ENCODE measurements at regions not wholly inside any gene's neighbourhood (a gene's known extent, or its start where the extent isn't known, plus 50 kb on each side); places are given as distances from the start of the nearest gene placed in this dataset.
"Not testable (repeated sequence)": the region's sequence is repeated elsewhere in the genome, so short reads cannot be mapped to it uniquely, and the experiment has no call there.

DNA sequence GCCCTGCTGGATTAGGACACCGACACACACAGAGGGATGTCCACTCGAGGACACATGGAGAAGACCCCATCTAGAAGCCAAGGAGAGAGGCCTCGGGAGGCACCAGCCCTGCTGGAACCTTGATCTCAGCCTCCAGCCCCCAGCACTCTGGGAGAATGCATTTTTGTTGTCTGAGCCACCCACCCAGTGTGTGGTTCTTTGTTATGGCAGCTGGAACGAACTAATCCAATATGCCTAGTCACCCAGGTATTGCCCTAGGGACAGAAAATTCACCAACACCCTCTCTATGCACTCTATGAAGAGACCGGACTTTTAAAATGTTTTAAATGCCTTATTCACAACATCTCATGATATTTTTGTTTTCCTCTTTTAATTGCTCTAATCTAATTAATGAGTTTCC lies 117.4 kb downstream of the CRYAA start:
- no peak for DNase-seq

DNA sequence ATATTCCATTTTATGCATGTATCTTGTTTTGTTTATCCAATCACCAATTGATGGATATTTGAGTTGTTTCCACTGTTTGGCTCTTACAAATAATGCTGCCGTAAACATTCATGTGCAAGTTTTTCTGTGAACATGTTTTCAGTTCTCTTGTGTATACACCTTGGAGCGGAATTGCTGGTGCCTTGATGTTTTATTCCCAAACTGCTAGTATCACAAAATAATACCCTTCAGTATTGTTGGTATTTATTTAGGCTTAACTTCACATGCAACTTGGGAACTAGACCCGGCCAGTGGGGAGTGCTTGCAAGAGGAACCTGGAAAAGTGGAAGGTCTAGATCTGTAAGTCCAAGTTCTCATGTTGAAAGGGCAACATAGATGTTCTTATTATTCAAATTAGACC lies 115.9 kb downstream of the CRYAA start:
- DNase-seq: no peak

DNA sequence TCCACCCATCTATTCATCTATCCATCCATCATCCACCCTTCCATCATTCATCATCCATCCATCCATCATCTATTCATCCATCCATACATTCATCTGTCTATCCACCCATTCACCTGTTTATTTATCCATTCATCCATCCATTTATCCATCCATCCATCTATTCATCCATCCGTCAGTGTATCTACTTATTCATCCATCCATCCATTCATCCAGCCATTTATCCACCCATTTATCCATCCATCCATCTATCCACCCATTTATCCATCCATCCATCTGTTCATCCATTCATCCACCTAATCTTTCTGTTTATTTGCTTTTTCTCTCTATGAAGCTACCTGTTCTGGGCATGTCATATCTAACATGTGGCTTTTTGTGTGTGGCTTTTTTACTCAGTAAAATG lies 115.4 kb downstream of the CRYAA start:
- DNase-seq: no peak

DNA sequence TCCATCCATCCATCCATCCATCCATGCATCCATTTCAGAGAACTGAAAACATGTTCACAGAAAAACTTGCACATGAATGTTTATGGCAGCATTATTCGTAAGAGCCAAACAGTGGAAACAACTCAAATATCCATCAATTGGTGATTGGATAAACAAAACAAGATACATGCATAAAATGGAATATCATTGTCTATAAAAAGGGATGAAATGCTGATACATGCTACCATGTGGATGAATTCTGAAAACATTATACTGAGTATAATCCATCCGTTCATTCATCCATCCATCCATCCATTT lies 115.1 kb downstream of the CRYAA start:
- not testable (repeated sequence) for DNase-seq

DNA sequence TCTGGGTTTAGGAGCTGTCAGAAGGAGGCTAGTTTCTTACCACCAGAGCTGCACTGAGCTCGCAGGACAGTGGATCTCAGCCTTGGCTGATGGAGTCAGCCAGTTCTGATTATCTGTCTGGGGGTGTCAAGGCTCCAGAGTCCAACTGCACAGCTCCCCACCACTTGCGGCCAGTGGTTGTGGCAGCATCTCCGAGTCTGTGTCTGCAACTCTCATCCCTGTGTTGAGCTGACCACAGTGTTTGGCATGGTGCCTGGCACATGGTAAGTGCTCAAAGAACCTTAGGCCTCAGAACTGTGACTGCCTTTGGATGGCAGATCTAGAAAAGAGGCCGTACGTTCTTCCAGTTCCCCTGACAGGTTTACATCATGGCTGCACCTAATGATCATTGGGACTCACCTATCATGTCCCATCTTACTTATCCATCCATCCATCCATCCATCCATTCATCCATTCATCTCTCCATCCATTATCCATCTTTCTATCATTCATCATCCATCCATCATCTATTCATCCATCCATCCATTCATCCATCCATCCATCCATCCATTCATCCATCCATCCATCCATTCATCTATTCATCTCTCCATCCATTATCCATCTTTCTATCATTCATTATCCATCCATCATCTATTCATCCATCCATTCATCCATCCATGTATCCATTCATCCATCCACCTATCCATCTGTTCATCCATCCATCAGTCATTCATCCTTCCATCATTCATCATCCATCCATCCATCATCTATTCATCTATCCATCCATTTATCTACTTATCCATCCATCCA lies 114.5 kb downstream of the CRYAA start:
- no peak for DNase-seq

DNA sequence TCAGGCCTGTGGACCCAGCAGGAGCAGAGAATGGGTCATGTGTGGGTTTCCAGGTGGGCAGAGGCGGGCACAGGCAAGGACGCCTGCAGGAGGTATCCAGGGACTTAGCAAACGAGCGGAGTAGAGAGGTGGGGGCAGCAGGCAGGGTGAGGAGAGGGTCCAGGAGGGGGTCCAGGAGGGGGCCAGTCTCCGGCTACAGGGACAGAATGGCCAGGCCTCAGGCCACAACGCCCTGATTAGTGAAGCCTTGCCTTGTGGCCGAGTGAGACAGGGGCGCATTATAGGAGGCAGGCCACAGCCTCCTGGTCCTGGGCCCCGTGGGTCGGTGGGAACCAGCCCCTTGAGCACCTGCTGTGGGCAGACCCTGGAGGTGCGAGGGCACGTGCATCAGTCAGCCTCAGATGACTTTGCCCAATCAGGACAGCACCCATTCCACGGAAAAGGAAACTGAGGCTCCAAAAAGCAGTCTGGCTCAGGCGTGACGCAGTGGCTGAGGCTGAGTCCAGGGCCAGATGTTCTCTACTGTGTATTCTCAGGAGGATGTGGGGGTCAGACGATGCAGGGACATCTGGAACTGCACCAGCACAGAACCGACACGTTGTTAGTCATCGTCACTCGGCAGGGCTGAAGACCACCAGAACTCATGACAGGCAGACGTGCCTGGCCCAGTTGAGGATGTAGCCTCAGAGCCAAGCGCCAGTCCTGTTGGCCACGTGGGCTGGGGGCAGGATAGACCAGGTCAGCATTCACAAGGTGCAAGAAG lies 113.7 kb downstream of the CRYAA start:
- no peak for DNase-seq

DNA sequence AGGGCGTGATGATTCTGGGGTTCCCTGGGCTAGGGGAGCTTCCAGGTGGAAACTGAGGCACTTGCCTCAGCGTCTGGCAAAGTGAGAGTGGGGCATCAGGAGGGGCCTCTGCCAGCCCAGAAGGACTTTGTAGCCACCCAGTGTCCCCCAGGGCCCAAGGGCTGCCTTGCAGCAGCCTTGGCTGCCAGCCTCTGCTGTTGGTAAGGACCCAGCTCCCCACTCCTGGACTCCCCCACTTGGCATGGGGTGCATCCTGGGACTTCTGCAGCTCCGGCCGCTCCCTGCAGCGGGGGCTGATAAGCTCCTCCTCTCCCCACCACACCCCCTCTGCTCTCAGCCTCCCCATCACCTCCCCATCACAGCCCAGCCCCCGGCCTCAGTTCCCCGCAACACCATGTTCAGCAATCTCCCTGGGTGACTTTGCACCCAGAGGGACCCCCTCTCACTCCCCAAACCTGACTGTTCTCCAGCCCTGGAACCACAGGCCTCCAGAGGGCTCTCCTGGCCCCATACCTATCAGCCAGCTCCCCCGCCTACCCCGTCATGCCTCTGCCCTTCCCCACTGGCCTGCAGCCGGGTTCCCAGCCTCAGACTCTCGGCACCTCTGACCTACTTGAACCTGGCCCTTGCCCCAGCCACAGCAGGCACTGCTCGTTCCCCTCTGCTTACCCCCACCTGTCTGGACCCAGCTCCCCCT lies 113.0 kb downstream of the CRYAA start:
- DNase-seq: no peak

DNA sequence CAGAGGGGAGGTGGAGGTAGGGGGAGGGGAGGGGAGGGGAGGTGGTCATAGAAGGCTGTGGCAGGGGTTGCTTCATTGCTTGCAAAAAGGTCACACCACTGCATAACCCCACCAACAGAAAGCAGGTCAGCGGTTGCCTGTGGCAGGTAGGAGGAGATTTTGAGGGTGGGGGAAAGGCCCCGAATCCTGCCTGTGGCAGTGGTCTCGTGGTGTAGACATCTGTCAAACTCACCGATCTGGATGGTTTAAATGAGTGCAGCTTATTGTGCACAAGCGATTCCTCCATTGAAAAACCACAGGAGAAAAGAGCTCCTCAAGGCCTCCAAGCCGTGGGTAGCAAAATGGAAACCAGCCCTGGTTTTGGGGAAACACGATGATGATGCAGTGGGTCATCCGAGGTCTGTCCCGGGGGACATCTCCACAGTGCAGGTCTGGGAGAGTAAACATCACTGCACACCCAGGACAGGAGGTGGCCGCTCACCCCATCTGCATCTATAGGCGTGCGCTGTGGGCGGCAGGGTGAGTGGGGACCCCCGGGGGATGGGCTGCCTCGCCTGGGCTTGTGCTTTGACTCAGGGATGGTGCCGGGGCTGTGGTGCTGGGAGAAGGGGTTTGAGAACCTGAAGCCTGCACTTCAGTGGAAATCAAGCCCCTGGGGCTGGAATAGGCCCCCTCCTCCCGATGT lies 112.3 kb downstream of the CRYAA start:
- no peak for DNase-seq

DNA sequence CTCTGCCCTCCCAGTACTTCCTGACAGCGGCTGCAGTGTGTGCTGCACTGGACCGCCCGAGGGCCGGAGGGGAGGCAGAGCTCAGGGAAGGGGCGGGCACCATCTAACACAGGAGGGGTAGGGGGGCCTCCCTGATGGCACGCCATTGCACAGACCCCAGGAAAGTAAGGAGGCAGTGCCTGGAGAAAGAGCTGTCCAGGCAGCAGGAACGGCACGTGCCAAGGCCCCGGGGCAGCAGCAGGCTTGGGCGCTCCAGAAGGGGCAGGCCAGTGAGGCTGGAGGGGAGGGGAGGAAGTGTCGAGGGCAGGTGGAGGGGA lies 110.7 kb downstream of the CRYAA start:
- DNase-seq: no peak

DNA sequence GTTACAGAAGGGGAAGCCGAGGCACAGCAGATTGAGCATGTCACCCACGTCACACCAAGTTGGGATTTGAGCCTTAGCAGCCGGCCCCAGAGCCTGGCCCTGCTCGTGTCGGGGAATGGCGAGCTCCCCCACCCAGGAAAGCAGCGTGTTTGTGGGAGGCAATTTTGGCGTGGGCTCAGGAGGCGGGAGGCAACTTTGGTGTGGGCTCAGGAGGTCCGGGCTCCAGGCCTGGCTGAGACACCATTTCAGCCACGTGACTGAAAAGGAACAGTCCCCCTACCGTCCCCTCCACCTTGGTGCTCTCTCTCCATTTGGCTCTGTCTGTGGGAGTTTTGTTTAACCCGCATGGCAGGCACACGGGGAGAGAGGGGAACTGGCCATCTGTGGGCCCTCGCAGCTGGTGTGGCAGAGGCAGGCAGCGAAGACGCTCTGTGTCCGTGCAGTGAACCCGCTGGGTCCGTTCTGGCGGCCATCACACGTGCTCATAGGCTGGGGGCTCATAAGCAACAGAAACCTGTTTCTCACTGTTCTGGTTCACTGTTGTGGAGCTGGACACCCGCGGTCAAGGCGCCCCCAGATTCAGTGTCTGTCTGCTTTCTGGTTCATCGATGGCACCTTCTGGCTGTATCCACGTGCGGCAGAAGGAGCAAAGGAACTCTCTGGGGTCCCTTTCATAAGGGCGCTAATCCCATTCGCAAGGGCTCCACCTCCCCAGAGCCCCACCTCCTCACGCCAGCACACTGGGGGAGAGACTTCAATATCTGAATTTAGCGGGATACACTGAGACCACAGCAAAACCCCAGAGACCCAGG lies 110.2 kb downstream of the CRYAA start:
- no peak for DNase-seq

DNA sequence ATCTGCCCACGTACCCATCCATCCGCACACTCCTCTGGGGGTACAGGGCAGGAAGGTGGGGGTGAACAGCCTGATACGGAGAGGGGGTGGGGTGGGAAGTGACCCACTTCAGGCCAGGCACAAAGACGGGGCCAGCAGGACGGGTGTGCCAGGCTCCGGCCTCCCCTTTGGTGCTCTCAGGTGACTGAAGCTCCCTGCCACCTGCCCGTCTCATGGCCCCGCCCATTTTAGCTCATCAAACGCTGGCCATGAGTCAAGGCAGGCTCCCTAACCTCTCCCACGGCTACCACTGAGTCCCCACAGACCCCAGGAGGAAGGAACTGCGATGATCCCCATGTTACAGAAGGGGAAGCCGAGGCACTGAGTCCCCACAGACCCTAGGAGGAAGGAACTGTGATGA lies 109.6 kb downstream of the CRYAA start:
- no peak for DNase-seq

DNA sequence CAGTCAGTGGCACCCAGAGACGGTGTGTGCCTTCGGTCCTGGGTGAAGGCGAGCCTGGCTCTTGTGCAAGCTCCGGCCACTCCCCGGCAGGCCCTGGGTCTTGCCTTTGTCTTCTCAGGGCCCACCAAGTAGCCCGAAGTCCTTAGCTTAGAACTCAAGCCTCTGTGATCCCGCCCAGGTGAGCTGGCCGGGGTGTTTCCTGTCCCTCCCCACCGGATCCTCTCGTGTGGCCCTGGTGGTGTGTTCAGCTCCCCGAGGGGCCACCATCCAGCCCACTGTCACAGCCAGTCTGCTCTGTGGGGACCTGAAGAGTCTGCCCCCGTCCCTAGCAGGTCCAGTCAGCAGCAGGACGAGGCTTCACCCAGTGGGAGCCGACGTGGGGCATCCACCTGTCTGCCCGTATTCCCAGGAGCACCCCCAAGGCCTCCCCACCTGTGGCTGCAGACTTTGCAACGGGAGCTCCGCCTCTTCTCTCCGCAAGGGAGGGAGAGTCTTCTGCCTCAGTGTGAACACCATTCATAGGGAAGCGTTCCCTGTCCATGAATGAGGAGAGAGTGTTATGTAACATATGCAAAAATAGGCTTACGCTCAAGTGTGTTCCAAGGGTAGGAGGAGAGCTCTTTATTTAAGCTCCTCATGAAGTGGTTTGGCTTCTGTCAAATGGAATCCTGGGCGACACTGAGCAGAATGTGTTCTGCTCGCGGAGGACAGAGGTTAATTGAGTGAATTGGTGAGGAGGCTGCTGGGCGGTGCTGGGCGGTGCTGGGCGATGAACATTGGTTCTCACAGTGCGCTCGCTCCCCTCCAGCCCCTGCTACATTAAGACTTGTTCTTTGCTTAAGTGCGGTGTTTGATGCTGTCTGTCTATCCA lies 108.9 kb downstream of the CRYAA start:
- no peak for DNase-seq

DNA sequence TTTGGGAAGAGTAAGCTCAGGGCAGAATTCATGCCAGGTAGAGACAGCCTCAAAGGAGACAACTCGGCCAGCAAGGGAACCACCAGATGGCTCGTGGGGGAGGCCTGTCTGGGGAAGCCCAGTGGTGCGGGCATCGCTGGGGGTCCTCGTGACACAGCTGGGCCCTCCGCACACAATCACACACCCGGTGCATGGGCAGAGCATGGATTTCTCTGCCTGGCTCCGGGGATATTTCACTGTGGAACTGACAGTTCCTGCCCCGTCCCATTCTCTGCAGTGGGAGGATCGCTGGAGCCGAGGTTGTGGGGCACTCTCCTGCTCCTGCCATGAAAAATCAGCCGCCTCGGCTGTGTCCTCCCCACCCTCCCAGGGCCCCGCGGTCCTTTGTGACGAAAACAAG lies 108.0 kb downstream of the CRYAA start:
- no peak for DNase-seq

DNA sequence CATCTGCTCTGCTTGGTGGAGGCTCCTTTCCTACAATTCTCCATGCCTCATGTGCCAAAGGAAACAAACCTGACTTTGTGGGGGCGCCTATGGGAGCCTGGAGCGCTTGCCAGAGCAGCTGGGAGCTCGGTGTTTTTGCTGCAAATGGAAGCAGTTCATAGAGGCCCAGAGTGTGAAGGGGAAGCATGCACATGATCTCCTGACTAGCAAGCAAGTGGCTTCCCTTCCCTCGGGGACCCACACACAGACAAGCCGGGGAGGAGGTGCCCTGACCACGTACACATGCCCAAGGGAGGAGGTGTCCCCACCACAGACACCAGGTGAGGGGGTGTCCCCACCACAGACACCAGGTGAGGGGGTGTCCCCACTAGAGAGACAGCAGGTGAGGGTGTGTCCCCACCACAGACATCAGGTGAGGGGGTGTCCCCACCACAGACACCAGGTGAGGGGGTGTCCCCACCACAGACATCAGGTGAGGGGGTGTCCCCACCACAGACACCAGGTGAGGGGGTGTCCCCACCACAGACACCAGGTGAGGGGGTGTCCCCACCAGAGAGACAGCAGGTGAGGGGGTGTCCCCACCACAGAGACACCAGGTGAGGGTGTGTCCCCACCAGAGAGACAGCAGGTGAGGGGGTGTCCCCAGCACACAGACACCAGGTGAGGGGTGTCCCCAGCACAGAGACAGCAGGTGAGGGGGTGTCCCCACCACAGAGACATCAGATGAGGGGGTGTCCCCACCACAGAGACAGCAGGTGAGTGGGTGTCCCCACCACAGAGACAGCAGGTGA lies 106.8 kb downstream of the CRYAA start:
- DNase-seq: no peak

DNA sequence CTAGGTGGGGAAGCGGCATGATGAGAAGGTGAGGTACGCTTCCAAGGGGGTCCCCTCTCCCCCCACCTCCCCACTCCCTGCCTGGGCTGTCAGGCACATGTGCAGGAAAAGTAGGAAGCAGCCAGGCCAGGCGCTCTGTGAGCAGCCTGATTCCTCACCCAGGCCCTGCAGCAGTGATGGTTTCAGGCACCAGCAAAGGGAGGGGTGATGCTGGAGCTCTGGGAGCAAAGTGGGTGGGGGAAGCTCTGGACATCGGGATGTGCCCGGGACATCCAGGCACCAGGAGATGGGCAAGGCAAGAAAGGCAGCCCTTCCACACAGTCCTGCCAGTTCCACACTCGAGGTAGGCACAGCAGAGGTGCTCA lies 106.1 kb downstream of the CRYAA start:
- DNase-seq: no peak

DNA sequence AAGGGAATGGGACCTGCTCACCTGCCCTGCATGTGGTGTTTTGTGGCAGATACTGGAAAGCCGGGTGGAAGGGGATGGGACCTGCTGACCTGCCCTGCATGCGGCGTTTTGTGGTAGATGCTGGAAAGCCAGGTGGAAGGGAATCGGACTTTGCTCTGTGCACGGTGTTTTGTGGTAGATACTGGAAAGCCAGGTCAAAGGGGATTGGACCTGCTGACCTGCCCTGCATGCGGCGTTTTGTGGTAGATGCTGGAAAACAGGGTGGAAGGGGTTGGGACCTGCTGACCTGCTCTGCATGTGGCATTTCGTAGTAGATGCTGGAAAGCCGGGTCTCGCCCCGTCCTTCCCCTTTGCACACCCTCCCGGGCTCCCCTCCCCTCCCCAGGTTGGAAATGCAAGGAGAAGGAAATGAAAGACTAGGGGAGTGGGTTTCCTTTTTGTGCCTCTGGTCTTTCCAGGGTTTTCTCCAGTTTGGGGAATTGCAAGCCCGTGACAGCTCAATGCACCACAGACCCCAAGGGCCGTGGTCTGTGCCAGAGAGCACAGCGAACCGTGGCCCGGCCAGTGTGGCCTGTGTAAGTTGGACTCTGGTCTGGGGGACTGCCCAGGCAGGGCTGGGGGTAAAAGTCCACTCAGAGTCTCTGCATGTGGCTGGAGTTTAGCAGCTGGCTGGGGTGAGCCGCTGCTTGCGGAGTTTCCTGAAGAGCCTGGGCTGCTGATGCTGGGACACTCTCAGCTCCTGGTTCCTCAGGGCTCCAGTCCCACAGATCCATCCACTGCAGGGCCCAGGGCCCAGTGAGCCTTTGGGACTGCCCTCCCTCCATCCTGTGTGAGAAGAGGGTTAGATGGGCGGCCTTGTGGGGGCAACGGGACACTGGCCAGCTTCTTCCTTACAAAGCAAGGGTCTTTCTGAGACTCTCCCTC lies 105.5 kb downstream of the CRYAA start:
- no peak for DNase-seq

DNA sequence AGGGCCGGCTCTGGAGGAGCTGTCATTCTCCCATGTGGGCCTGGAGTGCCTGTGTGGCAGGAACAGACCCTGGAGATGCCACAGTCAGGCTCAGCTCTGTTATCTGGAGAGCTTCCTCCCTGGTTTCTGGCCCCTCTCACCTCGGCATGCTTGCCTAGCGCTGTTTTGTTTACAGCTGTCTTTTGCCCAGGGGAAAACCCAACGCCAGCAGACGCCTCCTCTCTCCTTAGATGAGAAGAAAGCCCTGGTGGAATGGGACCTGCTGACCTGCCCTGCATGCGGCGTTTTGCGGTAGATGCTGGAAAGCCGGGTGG lies 104.9 kb downstream of the CRYAA start:
- DNase-seq: no peak

DNA sequence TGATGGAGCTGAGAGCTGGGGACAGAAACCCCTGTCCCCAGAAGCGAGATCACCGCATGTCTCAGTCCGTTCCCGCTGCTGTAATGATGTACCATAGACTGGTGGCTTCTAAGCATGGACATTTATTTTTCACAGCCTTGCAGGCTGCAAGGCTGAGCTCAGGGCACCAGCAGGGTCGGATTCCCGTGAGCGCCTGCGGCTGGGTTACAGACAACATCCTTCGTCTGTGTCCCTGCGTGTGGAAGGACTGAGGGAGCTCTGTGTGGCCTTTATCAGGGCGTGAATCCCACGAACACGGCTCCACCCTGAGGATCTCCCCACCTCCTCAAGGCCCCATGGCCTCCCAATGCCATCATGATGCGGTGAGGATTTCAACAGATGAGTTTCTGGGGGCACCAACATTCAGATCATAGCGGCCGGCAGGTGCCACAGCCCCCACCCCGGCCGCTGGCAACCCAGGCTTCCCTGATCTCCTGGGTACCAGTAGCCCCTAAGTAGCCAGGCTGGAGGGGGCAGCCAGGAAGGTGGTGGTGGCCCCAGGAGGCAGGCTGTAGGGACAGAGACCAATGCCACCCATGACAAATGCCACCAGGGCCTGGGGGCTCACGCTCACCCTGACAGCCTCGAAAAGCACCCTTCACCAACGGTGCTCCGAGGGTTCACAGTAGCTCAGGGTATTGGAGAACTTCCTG lies 104.4 kb downstream of the CRYAA start:
- DNase-seq: no peak

DNA sequence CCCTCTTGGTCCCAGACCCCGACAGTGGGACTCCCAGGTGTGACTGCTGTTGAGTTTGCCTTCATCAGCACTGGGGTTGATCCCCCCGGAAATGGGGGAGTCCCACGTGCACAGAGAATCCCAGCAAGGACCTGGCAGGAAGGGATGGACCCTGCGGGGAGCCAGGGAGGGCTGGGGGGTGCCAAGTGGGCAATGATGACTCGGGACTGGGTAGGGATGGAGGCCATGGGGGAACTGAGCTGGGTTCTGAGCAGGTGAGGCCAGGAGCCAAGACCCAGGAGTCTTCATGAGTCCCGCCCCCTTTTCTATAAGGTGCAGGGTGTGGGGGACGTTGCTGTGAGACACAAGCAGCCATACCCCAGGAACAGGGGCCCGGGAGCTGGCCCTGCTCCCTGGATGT lies 103.8 kb downstream of the CRYAA start:
- DNase-seq: no peak

Measured in stimulated activated CD4-positive, alpha-beta T cell treated with anti-CD3 and anti-CD28 coated beads, Interleukin-1b, Interleukin-23, amount 100 ng/mL, for 48 hours (primary cell).